ENCODE measurements at regions not wholly inside any gene's neighbourhood (a gene's known extent, or its start where the extent isn't known, plus 50 kb on each side); places are given as distances from the start of the nearest gene placed in this dataset.

- TF ChIP-seq CTCF (IDR thresholded peaks at IDR 0.05) (no peak), POLR2A (IDR thresholded peaks at IDR 0.05) (no peak)
Measured at GRCh38 chr7:9778367-9778766, 1195.3 kb upstream of the PHF14 start.

All from testis (tissue), 2 donors.